ENCODE measurements at regions not wholly inside any gene's neighbourhood (a gene's known extent, or its start where the extent isn't known, plus 50 kb on each side); places are given as distances from the start of the nearest gene placed in this dataset.

DNA sequence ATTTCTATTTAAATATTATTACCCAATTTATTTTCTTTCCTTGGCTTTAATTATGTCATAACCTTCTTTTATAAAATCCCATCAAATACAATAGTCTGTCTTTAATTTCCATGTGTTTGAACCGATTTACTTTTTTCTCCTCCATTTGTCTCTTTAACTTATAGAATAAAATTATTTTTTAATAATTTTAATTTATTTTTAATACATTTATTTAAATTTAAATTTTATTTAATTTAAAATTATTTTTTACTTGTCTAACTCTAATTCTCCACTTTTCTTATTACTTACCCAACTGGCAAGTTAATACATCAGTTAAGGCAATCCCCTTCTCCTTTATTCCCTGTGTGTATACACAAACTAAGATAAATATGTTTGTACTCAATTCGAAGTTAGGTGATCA lies 817.6 kb upstream of the NR2F2 start:
- TF ChIP-seq, protein P1, sequence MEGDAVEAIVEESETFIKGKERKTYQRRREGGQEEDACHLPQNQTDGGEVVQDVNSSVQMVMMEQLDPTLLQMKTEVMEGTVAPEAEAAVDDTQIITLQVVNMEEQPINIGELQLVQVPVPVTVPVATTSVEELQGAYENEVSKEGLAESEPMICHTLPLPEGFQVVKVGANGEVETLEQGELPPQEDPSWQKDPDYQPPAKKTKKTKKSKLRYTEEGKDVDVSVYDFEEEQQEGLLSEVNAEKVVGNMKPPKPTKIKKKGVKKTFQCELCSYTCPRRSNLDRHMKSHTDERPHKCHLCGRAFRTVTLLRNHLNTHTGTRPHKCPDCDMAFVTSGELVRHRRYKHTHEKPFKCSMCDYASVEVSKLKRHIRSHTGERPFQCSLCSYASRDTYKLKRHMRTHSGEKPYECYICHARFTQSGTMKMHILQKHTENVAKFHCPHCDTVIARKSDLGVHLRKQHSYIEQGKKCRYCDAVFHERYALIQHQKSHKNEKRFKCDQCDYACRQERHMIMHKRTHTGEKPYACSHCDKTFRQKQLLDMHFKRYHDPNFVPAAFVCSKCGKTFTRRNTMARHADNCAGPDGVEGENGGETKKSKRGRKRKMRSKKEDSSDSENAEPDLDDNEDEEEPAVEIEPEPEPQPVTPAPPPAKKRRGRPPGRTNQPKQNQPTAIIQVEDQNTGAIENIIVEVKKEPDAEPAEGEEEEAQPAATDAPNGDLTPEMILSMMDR (IDR thresholded peaks at IDR 0.05; ENCODE audit: low read depth, low read length): no peak

DNA sequence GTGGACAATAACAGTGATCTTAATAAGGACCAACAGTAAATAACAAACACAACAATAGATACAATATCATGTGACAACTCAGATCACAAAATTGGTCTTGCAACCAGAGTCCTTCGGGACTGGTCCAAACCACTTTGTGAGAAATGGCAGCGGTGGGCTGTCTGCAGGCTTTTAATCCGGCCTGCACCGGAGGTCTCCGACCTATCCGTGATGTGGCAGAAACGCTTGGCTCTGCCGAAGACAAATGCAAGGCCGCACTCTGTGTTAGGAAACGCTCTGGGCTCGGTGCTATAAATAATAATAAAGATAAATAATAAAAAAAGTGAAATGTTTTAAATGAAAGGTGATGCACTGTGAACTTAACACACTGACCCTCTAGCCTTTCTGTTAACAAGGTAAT lies 810.6 kb upstream of the NR2F2 start:
- Histone ChIP-seq H3K36me3 (no peaks in the 10 kb centered on the region), H3K4me1 (ENCODE audit: low read depth) (no peaks in the 10 kb centered on the region), H3K9me3 (ENCODE audit: low read depth) (no peaks in the 10 kb centered on the region), H3K27ac (no peak overlapping the region), H3K27me3 (no peaks in the 10 kb centered on the region), H3K4me3 (no peak overlapping the region)
- TF ChIP-seq, protein P1 (IDR thresholded peaks at IDR 0.05; ENCODE audit: low read depth, low read length): no peak
- DNase-seq (ENCODE audit: low read depth in 1 of 2, low spot score in 1 of 2): no peak

More for the DNA sequence above, 817.6 kb upstream of the NR2F2 start:
- H3K27ac ChIP-seq: no peak overlapping the region
- no peaks in the 10 kb centered on the region for H3K4me1 ChIP-seq (ENCODE audit: low read depth)
- no peak for DNase-seq (ENCODE audit: low read depth in 1 of 2, low spot score in 1 of 2)
- no peaks in the 10 kb centered on the region for H3K36me3 ChIP-seq
- H3K9me3 ChIP-seq (ENCODE audit: low read depth): no peaks in the 10 kb centered on the region
- H3K27me3 ChIP-seq: no peaks in the 10 kb centered on the region
- no peak overlapping the region for H3K4me3 ChIP-seq

DNA sequence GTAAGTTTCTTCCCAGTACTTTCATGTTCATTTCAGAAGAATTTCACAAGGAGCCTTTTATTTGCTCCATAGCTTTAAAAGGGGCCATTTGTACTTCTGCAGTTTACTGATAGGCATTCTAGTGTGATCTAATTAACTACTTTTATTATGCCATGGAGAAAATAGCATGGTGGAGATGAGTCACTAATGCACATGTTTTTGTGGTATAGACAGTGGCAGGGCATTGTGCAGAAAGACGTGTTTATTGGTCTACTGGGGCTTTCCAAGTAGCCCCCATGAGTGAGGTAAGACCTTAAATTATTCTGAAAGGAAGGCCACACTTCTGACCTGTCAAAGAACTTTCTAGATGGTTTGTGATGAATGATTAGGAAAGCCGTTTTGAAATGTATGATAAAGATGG lies 810.0 kb upstream of the NR2F2 start:
- no peaks in the 10 kb centered on the region for H3K4me1 ChIP-seq (ENCODE audit: low read depth)
- TF ChIP-seq, protein P1 (IDR thresholded peaks at IDR 0.05; ENCODE audit: low read depth, low read length): no peak
- no peaks in the 10 kb centered on the region for H3K27me3 ChIP-seq
- H3K9me3 ChIP-seq (ENCODE audit: low read depth): no peaks in the 10 kb centered on the region
- H3K36me3 ChIP-seq: no peaks in the 10 kb centered on the region
- H3K4me3 ChIP-seq: no peak overlapping the region
- no peak for DNase-seq (ENCODE audit: low read depth in 1 of 2, low spot score in 1 of 2)
- no peak overlapping the region for H3K27ac ChIP-seq

DNA sequence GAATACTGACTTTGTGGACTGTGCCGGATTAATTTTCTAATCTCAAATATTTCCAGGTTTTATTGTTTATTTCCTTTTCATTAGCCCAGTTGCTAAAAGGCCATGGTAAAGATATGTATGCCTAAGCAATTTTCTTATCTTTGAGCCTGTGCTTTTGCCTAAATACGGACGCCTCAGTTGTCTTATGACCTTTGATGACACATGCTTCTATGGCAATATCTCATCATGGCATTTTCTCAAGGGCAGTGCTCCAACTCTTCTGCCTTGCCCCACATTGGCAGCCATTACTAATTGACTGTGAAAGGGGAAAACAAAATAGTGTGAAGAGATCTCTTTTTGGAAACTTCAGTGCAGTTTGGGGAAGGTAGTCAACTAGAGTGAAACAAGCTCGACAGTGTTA lies 809.6 kb upstream of the NR2F2 start:
- TF ChIP-seq, protein P1 (IDR thresholded peaks at IDR 0.05; ENCODE audit: low read depth, low read length): no peak
- H3K36me3 ChIP-seq: no peaks in the 10 kb centered on the region
- no peaks in the 10 kb centered on the region for H3K27me3 ChIP-seq
- H3K27ac ChIP-seq: no peak overlapping the region
- H3K4me1 ChIP-seq (ENCODE audit: low read depth): no peaks in the 10 kb centered on the region
- DNase-seq (ENCODE audit: low read depth in 1 of 2, low spot score in 1 of 2): no peak
- no peak overlapping the region for H3K4me3 ChIP-seq
- no peaks in the 10 kb centered on the region for H3K9me3 ChIP-seq (ENCODE audit: low read depth)

DNA sequence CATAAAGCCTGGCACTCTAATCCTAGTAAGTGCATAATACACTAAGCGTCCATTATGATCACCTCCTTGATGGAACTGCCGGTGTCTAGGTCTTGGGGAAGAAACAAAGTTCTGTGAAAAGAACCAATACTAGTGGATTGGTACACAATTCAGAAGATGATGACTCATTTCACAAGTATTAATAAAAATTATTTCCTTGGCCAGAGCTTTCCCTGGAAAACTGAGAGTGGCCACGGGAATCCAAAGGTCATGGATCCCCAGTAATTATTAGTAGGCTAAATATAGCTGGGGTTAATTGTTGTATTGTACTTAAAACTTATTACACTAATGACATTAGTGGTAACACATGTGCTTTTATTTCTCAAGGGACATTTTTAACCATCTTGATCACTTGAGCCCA lies 808.0 kb upstream of the NR2F2 start:
- DNase-seq (ENCODE audit: low read depth in 1 of 2, low spot score in 1 of 2): peak in 1 of 2 donors; percentile 2
- Histone ChIP-seq H3K27me3 (no peaks in the 10 kb centered on the region), H3K4me1 (ENCODE audit: low read depth) (no peaks in the 10 kb centered on the region), H3K36me3 (no peaks in the 10 kb centered on the region), H3K9me3 (ENCODE audit: low read depth) (no peaks in the 10 kb centered on the region), H3K4me3 (no peak overlapping the region), H3K27ac (no peak overlapping the region)
- TF ChIP-seq, protein P1 (IDR thresholded peaks at IDR 0.05; ENCODE audit: low read depth, low read length): no peak

DNA sequence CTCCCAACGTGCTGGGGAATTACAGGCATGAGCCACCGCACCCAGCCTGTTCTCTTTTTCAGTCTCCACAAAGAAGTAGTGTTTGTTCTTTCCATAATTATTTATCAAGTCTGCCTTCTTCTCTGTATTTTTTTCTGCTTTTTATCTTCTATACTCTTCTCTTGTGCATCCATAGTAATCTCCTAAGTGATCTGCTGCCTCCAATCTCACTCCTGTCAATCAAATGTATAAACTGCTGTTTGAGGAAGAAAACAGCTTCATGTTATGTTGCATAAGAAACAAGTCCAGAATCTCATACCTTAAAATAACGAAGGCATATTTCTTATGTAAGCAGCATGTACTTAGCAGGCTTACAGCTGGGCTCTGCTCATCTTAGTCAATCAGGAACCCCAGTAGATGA lies 801.6 kb upstream of the NR2F2 start:
- DNase-seq (ENCODE audit: low read depth in 1 of 2, low spot score in 1 of 2): no peak
- Histone ChIP-seq H3K9me3 (ENCODE audit: low read depth) (no peaks in the 10 kb centered on the region), H3K4me1 (ENCODE audit: low read depth) (peaks cover 11% of the 10 kb centered on the region), H3K4me3 (no peak overlapping the region), H3K36me3 (no peaks in the 10 kb centered on the region), H3K27me3 (no peaks in the 10 kb centered on the region), H3K27ac (no peak overlapping the region)
- TF ChIP-seq, protein P1 (IDR thresholded peaks at IDR 0.05; ENCODE audit: low read depth, low read length): no peak

Data from cardiac muscle cell (in vitro differentiated cells and primary cell).